Common myeloid progenitor, CD34-positive (primary cell): ENCODE measurements at regions not wholly inside any gene's neighbourhood (a gene's known extent, or its start where the extent isn't known, plus 50 kb on each side); places are given as distances from the start of the nearest gene placed in this dataset.

Experiments
- CTCF ChIA-PET: fragments of 350-600 bp; sonication (Branson Sonifier 250); formaldehyde crosslinking; loops from one replicate; lab custom pipeline; 2021; ENCODE audit warnings: antibody characterized with exemption; lab: Charles Lee
- POLR2A ChIA-PET: fragments of 350-600 bp; sonication (Branson Sonifier 250); formaldehyde crosslinking; loops from one replicate; lab custom pipeline; 2021; ENCODE audit warnings: antibody characterized with exemption; lab: Charles Lee
- DNase-seq, 3 donors: peaks; one replicate each; pipeline versions ENCODE4 v3.0.0 to v3.0.0-alpha.2; 2013
- H3K27ac ChIP-seq, 2 experiments: 1 replicate in 1 of 2; 2 replicates in 1 of 2; pipeline ENCODE4 v1.7.0; 2013; ENCODE audit warnings: inconsistent platforms in 2 of 2, low read length in 2 of 2, mild to moderate bottlenecking in 2 of 2, low read depth in 1 of 2, moderate library complexity in 1 of 2; ENCODE audit not compliant: severe bottlenecking in 2 of 2, insufficient read depth in 1 of 2, poor library complexity in 1 of 2
- H3K27me3 ChIP-seq, 5 experiments: replicated peaks in 2 of 5; 1 replicate in 3 of 5; 2 replicates in 2 of 5; pipeline versions ENCODE4 v1.6.1 to v1.7.0; 2013; ENCODE audit warnings: low read length in 4 of 5, mild to moderate bottlenecking in 2 of 5, moderate library complexity in 2 of 5, inconsistent platforms in 1 of 5; ENCODE audit not compliant: insufficient read depth in 5 of 5, control insufficient read depth in 4 of 5
- H3K36me3 ChIP-seq, 4 experiments: 1 replicate in 2 of 4; 2 replicates in 2 of 4; pipeline versions ENCODE4 v1.6.1 to v1.7.0; 2013; ENCODE audit warnings: low read length in 3 of 4, control low read depth in 1 of 4, mild to moderate bottlenecking in 1 of 4; ENCODE audit not compliant: control insufficient read depth in 4 of 4, insufficient read depth in 4 of 4
- H3K4me1 ChIP-seq, 4 experiments: 1 replicate in 3 of 4; 2 replicates in 1 of 4; pipeline versions ENCODE4 v1.6.1 to v1.7.1; 2013; ENCODE audit warnings: low read length in 3 of 4, mild to moderate bottlenecking in 3 of 4, control low read depth in 1 of 4, inconsistent platforms in 1 of 4, moderate library complexity in 1 of 4; ENCODE audit not compliant: control insufficient read depth in 4 of 4, insufficient read depth in 4 of 4; ENCODE audit errors: control extremely low read depth in 1 of 4
- H3K4me3 ChIP-seq, 7 experiments: 1 replicate in 4 of 7; 2 replicates in 3 of 7; pipeline versions ENCODE4 v1.5.1 to v1.7.0; 2013; ENCODE audit warnings: mild to moderate bottlenecking in 7 of 7, low read length in 6 of 7, moderate library complexity in 6 of 7, inconsistent platforms in 2 of 7, low read depth in 2 of 7, control low read depth in 1 of 7; ENCODE audit not compliant: insufficient read depth in 4 of 7, control insufficient read depth in 1 of 7; ENCODE audit errors: extremely low read depth in 1 of 7
- H3K9me3 ChIP-seq, 5 experiments: 1 replicate in 4 of 5; 2 replicates in 1 of 5; pipeline versions ENCODE4 v1.6.1 to v1.7.1; 2013; ENCODE audit warnings: low read length in 4 of 5, mild to moderate bottlenecking in 2 of 5, inconsistent platforms in 1 of 5, low read depth in 1 of 5, moderate library complexity in 1 of 5; ENCODE audit not compliant: control insufficient read depth in 4 of 5, insufficient read depth in 2 of 5; ENCODE audit errors: control extremely low read depth in 1 of 5
- WGBS: methylation state at CpG from one replicate; pipeline ENCODE4 v1.1.5; 2013; ENCODE audit not compliant: insufficient coverage; 5-methylcytosine and 5-hydroxymethylcytosine counted together

- 100% methylated on average over 2 of the region's 4 CpGs for WGBS
- CTCF ChIA-PET: interaction anchor here (1.0 to 2.5 kb wide), 4 partner anchors 8 to 107 kb away, joined by 3 to 8 read pairs (median 6); no protein-coding TSS in a partner anchor
- POLR2A ChIA-PET: no interaction called here
Measured at GRCh38 chr3:141418751-141419150, 50.4 kb downstream of the ZBTB38 start.

GRCh38 chr3:141419946-141420345 is 51.6 kb downstream of the ZBTB38 start:
- H3K27ac ChIP-seq: no peak overlapping the region
- peaks cover 0 to 26% (median 2%) of the 10 kb centered on the region in 4 experiments for H3K36me3 ChIP-seq
- no peak overlapping the region for H3K4me3 ChIP-seq
- H3K9me3 ChIP-seq: peaks cover 0 to 2% (median 0%) of the 10 kb centered on the region in 5 experiments
- H3K27me3 ChIP-seq: no peaks in the 10 kb centered on the region
- no peaks in the 10 kb centered on the region for H3K4me1 ChIP-seq
- ChIA-PET POLR2A (no interaction called here), CTCF (interaction anchor here (1.2 to 2.5 kb wide), 6 partner anchors 9 to 47 kb away, joined by 3 to 8 read pairs (median 4); no protein-coding TSS in a partner anchor)
- WGBS: 98% methylated on average over 5 of the region's 5 CpGs
- no peak for DNase-seq

More at GRCh38 chr3:141418751-141419150, 50.4 kb downstream of the ZBTB38 start:
- H3K27ac ChIP-seq: no peak overlapping the region
- no peak overlapping the region for H3K4me3 ChIP-seq
- no peak for DNase-seq
- no peaks in the 10 kb centered on the region for H3K27me3 ChIP-seq
- H3K9me3 ChIP-seq: peaks cover 0 to 2% (median 0%) of the 10 kb centered on the region in 5 experiments
- H3K4me1 ChIP-seq: no peaks in the 10 kb centered on the region
- peaks cover 2 to 36% (median 5%) of the 10 kb centered on the region in 4 experiments for H3K36me3 ChIP-seq

GRCh38 chr3:141421186-141421585 is 52.9 kb downstream of the ZBTB38 start:
- Histone ChIP-seq H3K27me3 (no peaks in the 10 kb centered on the region), H3K4me3 (no peak overlapping the region), H3K9me3 (peaks cover 0 to 2% (median 0%) of the 10 kb centered on the region in 5 experiments), H3K27ac (no peak overlapping the region), H3K36me3 (peaks cover 0 to 18% (median 2%) of the 10 kb centered on the region in 4 experiments), H3K4me1 (peaks cover 0 to 8% (median 1%) of the 10 kb centered on the region in 4 experiments)
- WGBS: 100% methylated on average over 1 of the region's 2 CpGs
- CTCF ChIA-PET: interaction anchor here (2.1 to 3.9 kb wide), 2 partner anchors 10 to 16 kb away, joined by 6 to 14 read pairs; no protein-coding TSS in a partner anchor
- no peak for DNase-seq
- POLR2A ChIA-PET: no interaction called here

- no peaks in the 10 kb centered on the region for H3K27me3 ChIP-seq
- CTCF ChIA-PET: interaction anchor here (1.1 to 3.9 kb wide), 5 partner anchors 9 to 35 kb away, joined by 3 to 14 read pairs (median 4); no protein-coding TSS in a partner anchor
- H3K4me3 ChIP-seq: no peak overlapping the region
- no peak overlapping the region for H3K27ac ChIP-seq
- peaks cover 0 to 16% (median 2%) of the 10 kb centered on the region in 4 experiments for H3K36me3 ChIP-seq
- peaks cover 0 to 2% (median 0%) of the 10 kb centered on the region in 5 experiments for H3K9me3 ChIP-seq
- POLR2A ChIA-PET: no interaction called here
- WGBS: 93% methylated on average over 4 of the region's 5 CpGs
- peaks cover 2 to 14% (median 7%) of the 10 kb centered on the region in 4 experiments for H3K4me1 ChIP-seq
- DNase-seq: no peak
Measured at GRCh38 chr3:141421639-141422319, 53.5 kb downstream of the ZBTB38 start.

- peaks cover 0 to 11% (median 1%) of the 10 kb centered on the region in 4 experiments for H3K36me3 ChIP-seq
Measured at GRCh38 chr3:141422961-141423582, 54.8 kb downstream of the ZBTB38 start.

GRCh38 chr3:141425523-141426233 is 57.4 kb downstream of the ZBTB38 start:
- CTCF ChIA-PET: interaction anchor here (0.7 to 4.5 kb wide), 12 partner anchors 8 to 154 kb away, joined by 3 to 37 read pairs (median 6); no protein-coding TSS in a partner anchor
- peak in 1 of 3 donors; percentile 25 for DNase-seq
- POLR2A ChIA-PET: interaction anchor here (1.1 kb wide), 1 partner anchor 13 kb away, joined by 3 read pairs; no protein-coding TSS in a partner anchor
- H3K36me3 ChIP-seq: peaks cover 0 to 3% (median 1%) of the 10 kb centered on the region in 4 experiments
- H3K27ac ChIP-seq: no peak overlapping the region
- no peaks in the 10 kb centered on the region for H3K9me3 ChIP-seq
- WGBS: 98% methylated on average over 4 of the region's 6 CpGs
- no peaks in the 10 kb centered on the region for H3K27me3 ChIP-seq
- peaks cover 2 to 20% (median 9%) of the 10 kb centered on the region in 4 experiments for H3K4me1 ChIP-seq
- no peak overlapping the region for H3K4me3 ChIP-seq

More at GRCh38 chr3:141422961-141423582, 54.8 kb downstream of the ZBTB38 start:
- WGBS: 100% methylated on average over 2 of the region's 6 CpGs
- H3K27me3 ChIP-seq: no peaks in the 10 kb centered on the region
- H3K4me3 ChIP-seq: no peak overlapping the region
- POLR2A ChIA-PET: interaction anchor here (0.7 kb wide), 1 partner anchor 11 kb away, joined by 3 read pairs; no protein-coding TSS in a partner anchor
- peaks cover 0 to 2% (median 0%) of the 10 kb centered on the region in 5 experiments for H3K9me3 ChIP-seq
- no peak overlapping the region for H3K27ac ChIP-seq
- CTCF ChIA-PET: interaction anchor here (0.6 to 4.5 kb wide), 11 partner anchors 8 to 48 kb away, joined by 3 to 37 read pairs (median 5); no protein-coding TSS in a partner anchor
- H3K4me1 ChIP-seq: peaks cover 2 to 20% (median 9%) of the 10 kb centered on the region in 4 experiments
- DNase-seq: no peak
